ENCODE measurements at regions not wholly inside any gene's neighbourhood (a gene's known extent, or its start where the extent isn't known, plus 50 kb on each side); places are given as distances from the start of the nearest gene placed in this dataset.

DNA sequence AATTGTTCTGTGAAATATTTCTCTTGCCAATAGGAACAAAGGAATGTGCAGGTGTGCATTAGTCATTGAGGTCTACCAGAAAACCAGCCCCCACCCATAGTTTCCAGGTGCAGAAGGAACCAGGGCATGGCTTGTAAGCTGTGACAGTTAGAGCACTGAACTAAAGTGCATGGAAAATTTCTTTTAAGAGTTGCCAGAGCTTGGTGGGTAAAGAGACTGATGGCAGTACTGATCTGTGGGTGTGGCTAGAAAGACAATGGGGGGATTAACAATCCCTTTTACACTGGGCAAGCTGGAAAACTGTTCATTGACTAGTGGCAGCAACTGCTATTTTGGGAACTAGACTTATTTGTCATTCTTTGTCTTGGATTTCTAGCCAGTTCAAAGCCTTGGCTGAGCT, 326.9 kb downstream of the PCDH19 start:
- TF ChIP-seq, protein P1, sequence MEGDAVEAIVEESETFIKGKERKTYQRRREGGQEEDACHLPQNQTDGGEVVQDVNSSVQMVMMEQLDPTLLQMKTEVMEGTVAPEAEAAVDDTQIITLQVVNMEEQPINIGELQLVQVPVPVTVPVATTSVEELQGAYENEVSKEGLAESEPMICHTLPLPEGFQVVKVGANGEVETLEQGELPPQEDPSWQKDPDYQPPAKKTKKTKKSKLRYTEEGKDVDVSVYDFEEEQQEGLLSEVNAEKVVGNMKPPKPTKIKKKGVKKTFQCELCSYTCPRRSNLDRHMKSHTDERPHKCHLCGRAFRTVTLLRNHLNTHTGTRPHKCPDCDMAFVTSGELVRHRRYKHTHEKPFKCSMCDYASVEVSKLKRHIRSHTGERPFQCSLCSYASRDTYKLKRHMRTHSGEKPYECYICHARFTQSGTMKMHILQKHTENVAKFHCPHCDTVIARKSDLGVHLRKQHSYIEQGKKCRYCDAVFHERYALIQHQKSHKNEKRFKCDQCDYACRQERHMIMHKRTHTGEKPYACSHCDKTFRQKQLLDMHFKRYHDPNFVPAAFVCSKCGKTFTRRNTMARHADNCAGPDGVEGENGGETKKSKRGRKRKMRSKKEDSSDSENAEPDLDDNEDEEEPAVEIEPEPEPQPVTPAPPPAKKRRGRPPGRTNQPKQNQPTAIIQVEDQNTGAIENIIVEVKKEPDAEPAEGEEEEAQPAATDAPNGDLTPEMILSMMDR (IDR thresholded peaks at IDR 0.05 in 4 of 5, conservative IDR thresholded peaks at IDR 0.05 in 1 of 5) = no peak
- TF ChIP-seq POLR2A (IDR thresholded peaks at IDR 0.05) = no peak
